Breast epithelium (tissue), 3 donors: ENCODE measurements at regions not wholly inside any gene's neighbourhood (a gene's known extent, or its start where the extent isn't known, plus 50 kb on each side); places are given as distances from the start of the nearest gene placed in this dataset.

Experiments used
- CTCF ChIP-seq, 3 donors: fragments of 450-650 bp; IDR thresholded peaks; one replicate each; pipeline ENCODE4 v1.5.1; 2016 to 2017; ENCODE audit warnings: antibody characterized with exemption in 3 of 3, mild to moderate bottlenecking in 3 of 3, moderate library complexity in 3 of 3
- POLR2A ChIP-seq: fragments of 450-650 bp; IDR thresholded peaks from one replicate; pipeline ENCODE4 v1.6.1; 2016; ENCODE audit warnings: antibody characterized with exemption, mild to moderate bottlenecking, moderate library complexity

- TF ChIP-seq CTCF (IDR thresholded peaks at IDR 0.05) (no peak), POLR2A (no peak)
Measured at GRCh38 chr21:35395728-35396127, 346.6 kb upstream of the RUNX1 start.
